ENCODE measurements at regions not wholly inside any gene's neighbourhood (a gene's known extent, or its start where the extent isn't known, plus 50 kb on each side); places are given as distances from the start of the nearest gene placed in this dataset.

DNA sequence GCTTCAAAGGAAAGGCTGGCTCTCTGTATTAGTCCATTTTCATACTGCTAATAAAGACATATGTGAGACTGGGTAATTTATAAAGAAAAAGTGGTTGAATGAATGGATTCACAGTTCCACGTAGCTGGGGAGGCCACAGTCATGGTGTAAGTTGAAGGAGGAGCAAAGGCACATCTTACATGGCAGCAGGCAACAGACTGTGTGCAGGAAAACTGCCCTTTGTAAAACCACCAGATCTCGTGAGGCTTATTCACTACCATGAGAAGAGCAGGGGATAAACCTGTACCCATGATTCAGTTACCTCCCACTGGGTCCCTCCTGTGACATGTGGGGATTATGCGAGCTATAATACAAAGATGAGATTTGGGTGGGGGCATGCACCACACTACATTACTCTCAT is 1486.6 kb downstream of the PCDH7 start:
- no CpG with 5 or more reads among the region's 3 CpGs for WGBS (ENCODE audit: extremely low coverage, insufficient read length, low lambda C conversion rate)
- H3K27ac ChIP-seq (ENCODE audit: insufficient read length, low read depth, low read length) = no peak overlapping the region
- no peak overlapping the region for H3T11ph ChIP-seq (ENCODE audit: low read length)
- no peaks in the 10 kb centered on the region for H3K23me2 ChIP-seq (ENCODE audit: insufficient read length, low read depth, low read length, poor library complexity, severe bottlenecking)
- no peaks in the 10 kb centered on the region for H3K79me2 ChIP-seq (ENCODE audit: insufficient read depth, low read length)
- H3K9ac ChIP-seq (ENCODE audit: extremely low read depth, insufficient read length, low read length) = no peak overlapping the region
- Mint-ChIP-seq H3K4me3 (no peak overlapping the region), H3K27ac (no peak overlapping the region), H3K36me3 (ENCODE audit: insufficient read depth in 1 of 3, low read depth in 3 of 3) (peaks cover 0 to 35% (median 12%) of the 10 kb centered on the region in 3 experiments; a peak in 5 of 7 replicates), H3K4me1 (peaks cover 3 to 10% of the 10 kb centered on the region in 2 experiments; a peak in 3 of 4 replicates), H3K27me3 (ENCODE audit: low read depth) (no peaks in the 10 kb centered on the region), H3K9me3 (peaks cover 15 to 37% of the 10 kb centered on the region in 2 experiments)
- no peak overlapping the region for H3K18ac ChIP-seq (ENCODE audit: insufficient read length, low read depth, low read length)
- H3K23ac ChIP-seq (ENCODE audit: insufficient read length, low read depth, low read length) = no peak overlapping the region
- H2AK5ac ChIP-seq (ENCODE audit: insufficient read length, low read length) = no peak overlapping the region
- H3K79me1 ChIP-seq (ENCODE audit: insufficient read depth, low read depth, low read length, poor library complexity, severe bottlenecking) = no peaks in the 10 kb centered on the region
- H4K5ac ChIP-seq (ENCODE audit: insufficient read length, low read depth, low read length) = no peak overlapping the region
- H3K56ac ChIP-seq (ENCODE audit: insufficient read length, low read depth, low read length) = no peak overlapping the region
- no peaks in the 10 kb centered on the region for H3K27me3 ChIP-seq (ENCODE audit: insufficient read depth, low read length)
- H2BK120ac ChIP-seq (ENCODE audit: low read depth, low read length, poor library complexity, severe bottlenecking) = no peak overlapping the region
- H4K20me1 ChIP-seq (ENCODE audit: control insufficient read depth, insufficient read depth, insufficient read length) = no peaks in the 10 kb centered on the region
- no peak overlapping the region for H2BK5ac ChIP-seq (ENCODE audit: insufficient read length, low read length)
- H3K4me1 ChIP-seq (ENCODE audit: insufficient read depth, low read length) = no peaks in the 10 kb centered on the region
- no peak overlapping the region for H3K14ac ChIP-seq (ENCODE audit: insufficient read depth, low read length)
- H3K4ac ChIP-seq (ENCODE audit: low read depth, low read length) = no peak overlapping the region
- H2BK12ac ChIP-seq (ENCODE audit: insufficient read length, low read depth, low read length) = no peak overlapping the region
- H3K4me2 ChIP-seq (ENCODE audit: insufficient read depth, insufficient read length, low read length) = no peak overlapping the region
- no peak overlapping the region for H2AFZ ChIP-seq (ENCODE audit: low read length)
- H4K8ac ChIP-seq (replicated peaks; ENCODE audit: insufficient read length, low read depth, low read length) = no peak overlapping the region
- no peak for TF ChIP-seq CTCF (conservative IDR thresholded peaks at IDR 0.05)
- no peak overlapping the region for H4K91ac ChIP-seq (ENCODE audit: insufficient read length, low read depth, low read length)
- no peaks in the 10 kb centered on the region for H3K9me3 ChIP-seq (ENCODE audit: control insufficient read depth, low read depth, low read length)
- no peak overlapping the region for H2BK20ac ChIP-seq (ENCODE audit: low read depth, low read length, poor library complexity, severe bottlenecking)
- no peak for DNase-seq
- no peak overlapping the region for H2BK15ac ChIP-seq (ENCODE audit: low read depth, low read length)

All from H9 (cell line).